ENCODE measurements at regions not wholly inside any gene's neighbourhood (a gene's known extent, or its start where the extent isn't known, plus 50 kb on each side); places are given as distances from the start of the nearest gene placed in this dataset.

- no peak for DNase-seq (ENCODE audit: low read depth, low spot score)
Measured at GRCh38 chr11:79822766-79823165, 381.9 kb upstream of the TENM4 start.

- no peak for DNase-seq (ENCODE audit: low read depth, low spot score)
Measured at GRCh38 chr11:79813551-79813950, 372.7 kb upstream of the TENM4 start.

GRCh38 chr11:79809487-79809886 is 368.7 kb upstream of the TENM4 start:
- DNase-seq (ENCODE audit: low read depth, low spot score) = no peak

GRCh38 chr11:79807506-79807905 is 366.7 kb upstream of the TENM4 start:
- DNase-seq (ENCODE audit: low read depth, low spot score) = no peak

- no peak for DNase-seq (ENCODE audit: low read depth, low spot score)
Measured at GRCh38 chr11:79796704-79797103, 355.9 kb upstream of the TENM4 start.

GRCh38 chr11:79794484-79795393 is 353.9 kb upstream of the TENM4 start:
- DNase-seq (ENCODE audit: low read depth, low spot score) = no peak

GRCh38 chr11:79794057-79794456 is 353.2 kb upstream of the TENM4 start:
- DNase-seq (ENCODE audit: low read depth, low spot score) = no peak

- no peak for DNase-seq (ENCODE audit: low read depth, low spot score)
Measured at GRCh38 chr11:79786961-79787360, 346.1 kb upstream of the TENM4 start.

GRCh38 chr11:79783833-79784232 is 343.0 kb upstream of the TENM4 start:
- no peak for DNase-seq (ENCODE audit: low read depth, low spot score)

GRCh38 chr11:79768343-79768742 is 327.5 kb upstream of the TENM4 start:
- peak; percentile 11 for DNase-seq (ENCODE audit: low read depth, low spot score)

- peak; percentile 5 for DNase-seq (ENCODE audit: low read depth, low spot score)
Measured at GRCh38 chr11:79762279-79762921, 321.6 kb upstream of the TENM4 start.

GRCh38 chr11:79758325-79758724 is 317.5 kb upstream of the TENM4 start:
- DNase-seq (ENCODE audit: low read depth, low spot score) = no peak

- DNase-seq (ENCODE audit: low read depth, low spot score) = no peak
Measured at GRCh38 chr11:79747406-79747805, 306.6 kb upstream of the TENM4 start.

- DNase-seq (ENCODE audit: low read depth, low spot score) = peak; percentile 2
Measured at GRCh38 chr11:79744941-79745340, 304.1 kb upstream of the TENM4 start.

- DNase-seq (ENCODE audit: low read depth, low spot score) = no peak
Measured at GRCh38 chr11:79742176-79742575, 301.3 kb upstream of the TENM4 start.

GRCh38 chr11:79739591-79739990 is 298.8 kb upstream of the TENM4 start:
- DNase-seq (ENCODE audit: low read depth, low spot score) = no peak

GRCh38 chr11:79727221-79727620 is 286.4 kb upstream of the TENM4 start:
- no peak for DNase-seq (ENCODE audit: low read depth, low spot score)

GRCh38 chr11:79720115-79720514 is 279.3 kb upstream of the TENM4 start:
- DNase-seq (ENCODE audit: low read depth, low spot score) = no peak

GRCh38 chr11:79708319-79708932 is 267.6 kb upstream of the TENM4 start:
- peak; percentile 65 for DNase-seq (ENCODE audit: low read depth, low spot score)

- no peak for DNase-seq (ENCODE audit: low read depth, low spot score)
Measured at GRCh38 chr11:79705648-79706047, 264.8 kb upstream of the TENM4 start.

GRCh38 chr11:79702303-79702702 is 261.5 kb upstream of the TENM4 start:
- DNase-seq (ENCODE audit: low read depth, low spot score) = no peak

GRCh38 chr11:79699246-79699645 is 258.4 kb upstream of the TENM4 start:
- DNase-seq (ENCODE audit: low read depth, low spot score) = peak; percentile 69

- peak; percentile 22 for DNase-seq (ENCODE audit: low read depth, low spot score)
Measured at GRCh38 chr11:79697905-79698304, 257.1 kb upstream of the TENM4 start.
